ENCODE measurements at regions not wholly inside any gene's neighbourhood (a gene's known extent, or its start where the extent isn't known, plus 50 kb on each side); places are given as distances from the start of the nearest gene placed in this dataset.

DNA sequence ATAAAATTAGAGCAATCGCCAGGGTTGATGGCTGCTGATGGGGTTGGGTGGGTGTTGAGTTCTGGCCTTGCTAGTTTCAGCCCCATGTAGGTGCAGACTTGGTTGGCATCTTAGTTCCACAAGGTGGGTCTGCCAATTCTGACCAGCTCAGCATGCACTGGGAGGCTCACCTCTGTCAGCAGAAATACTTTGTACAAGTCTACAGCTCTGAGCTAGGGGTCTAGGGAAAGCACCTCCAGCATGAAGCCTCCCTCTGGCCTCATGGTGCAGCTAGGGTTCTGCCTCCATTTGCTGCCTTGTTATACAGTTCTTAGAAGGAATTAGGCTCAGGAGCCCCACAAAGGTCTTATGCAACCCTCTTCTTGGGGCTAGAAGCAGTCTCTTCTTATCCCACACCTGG lies 278.9 kb upstream of the HDAC4 start:
- TF ChIP-seq CTCF (IDR thresholded peaks at IDR 0.05; ENCODE audit: low read length) = no peak
- no peak for TF ChIP-seq EZH2 (IDR thresholded peaks at IDR 0.05; ENCODE audit: borderline replicate concordance, low read length)

Measured in OCI-LY1 (cell line).